ENCODE measurements at regions not wholly inside any gene's neighbourhood (a gene's known extent, or its start where the extent isn't known, plus 50 kb on each side); places are given as distances from the start of the nearest gene placed in this dataset.

DNA sequence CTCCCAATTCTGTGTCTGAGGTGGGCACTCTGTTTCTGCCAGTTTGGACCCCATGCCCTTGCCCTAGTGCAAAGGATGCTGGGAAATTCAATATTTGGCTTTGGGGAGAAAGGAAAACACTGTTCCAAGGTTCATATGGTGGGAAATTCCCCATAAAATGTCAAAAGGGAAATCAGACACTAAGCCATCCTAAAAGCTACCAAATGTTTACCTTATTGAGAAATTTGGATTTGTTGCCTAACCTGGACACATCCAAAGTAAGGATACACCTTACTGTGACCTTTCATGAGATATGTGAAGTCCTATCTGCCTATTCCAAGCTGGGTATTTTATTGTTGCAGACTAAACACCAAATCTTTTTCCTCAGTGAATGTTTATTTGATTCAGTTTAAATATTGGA lies 109.1 kb downstream of the CYP26A1 start:
- Histone ChIP-seq H2BK15ac (ENCODE audit: low read depth, low read length) (no peak overlapping the region), H3K4me1 (ENCODE audit: control insufficient read depth, insufficient read depth, low read length) (no peaks in the 10 kb centered on the region), H3K36me3 (ENCODE audit: control insufficient read depth, insufficient read depth, low read length) (no peaks in the 10 kb centered on the region), H3K4me3 (ENCODE audit: insufficient read depth, low read depth, low read length) (no peak overlapping the region), H3K9me1 (ENCODE audit: insufficient read depth, low read length) (no peaks in the 10 kb centered on the region), H3K9ac (ENCODE audit: low read depth, low read length) (no peak overlapping the region), H3K4me2 (ENCODE audit: low read depth, low read length) (no peak overlapping the region), H4K8ac (ENCODE audit: low read depth in 2 of 2, low read length in 2 of 2) (no peak overlapping the region), H3K56ac (ENCODE audit: extremely low read depth, insufficient read depth, low read length) (no peak overlapping the region), H3K9me3 (ENCODE audit: control insufficient read depth, insufficient read depth, low read length) (no peaks in the 10 kb centered on the region), H3K27me3 (ENCODE audit: control insufficient read depth, insufficient read depth, low read length) (peaks cover 10% of the 10 kb centered on the region), H2BK20ac (ENCODE audit: low read depth, low read length) (no peak overlapping the region), H4K91ac (ENCODE audit: insufficient read depth, low read depth, low read length) (no peak overlapping the region), H3K27ac (ENCODE audit: insufficient read depth, low read length) (no peak overlapping the region), H2BK5ac (ENCODE audit: low read depth, low read length, poor library complexity, severe bottlenecking) (no peak overlapping the region), H3K4ac (ENCODE audit: low read depth, low read length) (no peak overlapping the region), H2AK5ac (ENCODE audit: low read depth, low read length) (no peak overlapping the region), H3K14ac (replicated peaks; ENCODE audit: low read depth, low read length) (no peak overlapping the region), H3K18ac (ENCODE audit: low read depth, low read length) (no peak overlapping the region), H3K79me1 (ENCODE audit: low read depth in 1 of 2, low read length in 2 of 2) (no peaks in the 10 kb centered on the region), H2AK9ac (replicated peaks; ENCODE audit: low read depth, low read length, poor library complexity) (no peak overlapping the region), H4K20me1 (ENCODE audit: insufficient read depth, low read length) (no peaks in the 10 kb centered on the region), H4K5ac (ENCODE audit: low read depth, low read length) (no peak overlapping the region), H2BK120ac (ENCODE audit: low read depth, low read length) (no peak overlapping the region), H2AFZ (replicated peaks; ENCODE audit: low read length, poor library complexity) (no peak overlapping the region), H3K23ac (ENCODE audit: low read depth, low read length) (no peak overlapping the region)
- CTCF ChIA-PET, result no interaction called here
- dilution Hi-C loops (cut with HindIII; ENCODE audit: low sequenced_read_pairs, unreplicated experiment) (no loop called here), in situ Hi-C loops (cut with MboI; ENCODE audit: low sequenced_read_pairs) (no loop called here), intact Hi-C loops (cut with micrococcal nuclease) (no loop called here)
- BruUV-seq (replicated peaks), result no TSS peak
- POLR2A ChIA-PET (ENCODE audit: unreplicated experiment), result no interaction called here
- TF ChIP-seq RFX5 (IDR thresholded peaks at IDR 0.05; ENCODE audit: low read depth, low read length), result no peak
- TF ChIP-seq CEBPB (IDR thresholded peaks at IDR 0.05; ENCODE audit: low read depth, low read length), result no peak
- no peak for TF ChIP-seq MXI1 (IDR thresholded peaks at IDR 0.05; ENCODE audit: borderline replicate concordance, low read depth, low read length)
- no peak for TF ChIP-seq SMC3 (IDR thresholded peaks at IDR 0.05; ENCODE audit: low read depth, low read length)
- TF ChIP-seq USF2 (IDR thresholded peaks at IDR 0.05; ENCODE audit: low read depth, low read length), result no peak
- no peak for TF ChIP-seq NFE2L2 (IDR thresholded peaks at IDR 0.05; ENCODE audit: low read depth, low read length)
- TF ChIP-seq MAZ (IDR thresholded peaks at IDR 0.05; ENCODE audit: borderline replicate concordance, low read depth, low read length), result no peak
- no peak for TF ChIP-seq MAFK (IDR thresholded peaks at IDR 0.05; ENCODE audit: low read depth, low read length)
- TF ChIP-seq, protein P1, sequence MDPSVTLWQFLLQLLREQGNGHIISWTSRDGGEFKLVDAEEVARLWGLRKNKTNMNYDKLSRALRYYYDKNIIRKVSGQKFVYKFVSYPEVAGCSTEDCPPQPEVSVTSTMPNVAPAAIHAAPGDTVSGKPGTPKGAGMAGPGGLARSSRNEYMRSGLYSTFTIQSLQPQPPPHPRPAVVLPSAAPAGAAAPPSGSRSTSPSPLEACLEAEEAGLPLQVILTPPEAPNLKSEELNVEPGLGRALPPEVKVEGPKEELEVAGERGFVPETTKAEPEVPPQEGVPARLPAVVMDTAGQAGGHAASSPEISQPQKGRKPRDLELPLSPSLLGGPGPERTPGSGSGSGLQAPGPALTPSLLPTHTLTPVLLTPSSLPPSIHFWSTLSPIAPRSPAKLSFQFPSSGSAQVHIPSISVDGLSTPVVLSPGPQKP (IDR thresholded peaks at IDR 0.05; ENCODE audit: borderline replicate concordance, low read depth, low read length), result no peak
- TF ChIP-seq FOS (IDR thresholded peaks at IDR 0.05; ENCODE audit: low read depth, low read length), result no peak
- TF ChIP-seq CTCF (conservative IDR thresholded peaks at IDR 0.05; ENCODE audit: low read depth, low read length), result no peak
- no peak for TF ChIP-seq BHLHE40 (IDR thresholded peaks at IDR 0.05; ENCODE audit: low read depth, low read length)
- no peak for TF ChIP-seq RAD21 (IDR thresholded peaks at IDR 0.05; ENCODE audit: low read length)
- DNase-seq (no peak), ATAC-seq (ENCODE audit: low read depth) (no peak)

Data from IMR-90 (cell line).